ENCODE measurements at regions not wholly inside any gene's neighbourhood (a gene's known extent, or its start where the extent isn't known, plus 50 kb on each side); places are given as distances from the start of the nearest gene placed in this dataset.

DNA sequence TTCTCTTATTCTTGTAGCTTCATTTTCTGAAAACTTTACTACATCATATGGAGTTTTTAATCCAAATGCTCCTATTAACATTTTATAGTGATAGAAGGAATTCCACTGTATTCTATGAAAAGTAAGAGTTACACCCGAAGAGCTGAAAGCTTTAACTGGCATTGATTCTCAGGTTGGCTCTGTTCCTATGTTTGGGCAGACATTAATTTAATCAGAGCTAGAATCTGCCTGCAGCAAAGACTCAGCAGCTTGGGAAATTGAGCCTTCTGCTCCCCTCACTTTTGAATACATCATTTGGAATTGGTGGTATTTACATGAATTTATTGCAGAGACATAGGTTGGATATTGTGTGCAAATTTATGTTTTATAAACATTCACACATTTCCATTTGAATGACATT, 1494.7 kb downstream of the CDH8 start:
- no peaks in the 10 kb centered on the region for H3K36me3 ChIP-seq (ENCODE audit: control insufficient read depth in 2 of 2, insufficient read depth in 2 of 2, low read length in 2 of 2)
- H3K9me3 ChIP-seq (ENCODE audit: control insufficient read depth in 2 of 2, low read length in 2 of 2), result peaks cover 0 to 3% of the 10 kb centered on the region in 2 donors
- H3K27ac ChIP-seq (ENCODE audit: low read length), result no peak overlapping the region
- no peaks in the 10 kb centered on the region for H3K27me3 ChIP-seq (ENCODE audit: control insufficient read depth in 1 of 2, insufficient read depth in 2 of 2, low read length in 2 of 2)
- H3K9ac ChIP-seq (ENCODE audit: low read length in 2 of 2), result no peak overlapping the region
- no peaks in the 10 kb centered on the region for H3K4me1 ChIP-seq (ENCODE audit: control insufficient read depth, insufficient read depth, low read length)
- H3K4me3 ChIP-seq (ENCODE audit: low read length in 2 of 2), result no peak overlapping the region

- Histone ChIP-seq H3K4me3 (ENCODE audit: low read length in 2 of 2) (no peak overlapping the region), H3K9me3 (ENCODE audit: control insufficient read depth in 2 of 2, low read length in 2 of 2) (no peaks in the 10 kb centered on the region), H3K36me3 (ENCODE audit: control insufficient read depth in 2 of 2, insufficient read depth in 2 of 2, low read length in 2 of 2) (no peaks in the 10 kb centered on the region), H3K9ac (ENCODE audit: low read length in 2 of 2) (no peak overlapping the region), H3K4me1 (ENCODE audit: control insufficient read depth, insufficient read depth, low read length) (no peaks in the 10 kb centered on the region), H3K27ac (ENCODE audit: low read length) (no peak overlapping the region), H3K27me3 (ENCODE audit: control insufficient read depth in 1 of 2, insufficient read depth in 2 of 2, low read length in 2 of 2) (no peaks in the 10 kb centered on the region)
These were observed 1525.3 kb downstream of the CDH8 start for GRCh38 chr16:60510941-60511340.

- no peaks in the 10 kb centered on the region for H3K4me1 ChIP-seq (ENCODE audit: control insufficient read depth, insufficient read depth, low read length)
- no peak overlapping the region for H3K9ac ChIP-seq (ENCODE audit: low read length in 2 of 2)
- H3K27ac ChIP-seq (ENCODE audit: low read length), result no peak overlapping the region
- no peaks in the 10 kb centered on the region for H3K27me3 ChIP-seq (ENCODE audit: control insufficient read depth in 1 of 2, insufficient read depth in 2 of 2, low read length in 2 of 2)
- H3K36me3 ChIP-seq (ENCODE audit: control insufficient read depth in 2 of 2, insufficient read depth in 2 of 2, low read length in 2 of 2), result no peaks in the 10 kb centered on the region
- no peaks in the 10 kb centered on the region for H3K9me3 ChIP-seq (ENCODE audit: control insufficient read depth in 2 of 2, low read length in 2 of 2)
- H3K4me3 ChIP-seq (ENCODE audit: low read length in 2 of 2), result no peak overlapping the region
These were observed 1526.0 kb downstream of the CDH8 start for GRCh38 chr16:60510208-60510607.

GRCh38 chr16:60491273-60491672, 1545.0 kb downstream of the CDH8 start:
- H3K36me3 ChIP-seq (ENCODE audit: control insufficient read depth in 2 of 2, insufficient read depth in 2 of 2, low read length in 2 of 2), result no peaks in the 10 kb centered on the region
- no peaks in the 10 kb centered on the region for H3K9me3 ChIP-seq (ENCODE audit: control insufficient read depth in 2 of 2, low read length in 2 of 2)
- H3K27me3 ChIP-seq (ENCODE audit: control insufficient read depth in 1 of 2, insufficient read depth in 2 of 2, low read length in 2 of 2), result no peaks in the 10 kb centered on the region
- no peak overlapping the region for H3K9ac ChIP-seq (ENCODE audit: low read length in 2 of 2)
- H3K4me1 ChIP-seq (ENCODE audit: control insufficient read depth, insufficient read depth, low read length), result no peaks in the 10 kb centered on the region
- no peak overlapping the region for H3K27ac ChIP-seq (ENCODE audit: low read length)
- H3K4me3 ChIP-seq (ENCODE audit: low read length in 2 of 2), result no peak overlapping the region

- no peak overlapping the region for H3K27ac ChIP-seq (ENCODE audit: low read length)
- H3K4me1 ChIP-seq (ENCODE audit: control insufficient read depth, insufficient read depth, low read length), result no peaks in the 10 kb centered on the region
- no peak overlapping the region for H3K9ac ChIP-seq (ENCODE audit: low read length in 2 of 2)
- H3K36me3 ChIP-seq (ENCODE audit: control insufficient read depth in 2 of 2, insufficient read depth in 2 of 2, low read length in 2 of 2), result no peaks in the 10 kb centered on the region
- no peaks in the 10 kb centered on the region for H3K9me3 ChIP-seq (ENCODE audit: control insufficient read depth in 2 of 2, low read length in 2 of 2)
- H3K27me3 ChIP-seq (ENCODE audit: control insufficient read depth in 1 of 2, insufficient read depth in 2 of 2, low read length in 2 of 2), result no peaks in the 10 kb centered on the region
- H3K4me3 ChIP-seq (ENCODE audit: low read length in 2 of 2), result no peak overlapping the region
These were observed 1550.3 kb downstream of the CDH8 start for GRCh38 chr16:60485872-60486489.

GRCh38 chr16:60484901-60485300, 1551.3 kb downstream of the CDH8 start:
- Histone ChIP-seq H3K9ac (ENCODE audit: low read length in 2 of 2) (no peak overlapping the region), H3K4me1 (ENCODE audit: control insufficient read depth, insufficient read depth, low read length) (no peaks in the 10 kb centered on the region), H3K36me3 (ENCODE audit: control insufficient read depth in 2 of 2, insufficient read depth in 2 of 2, low read length in 2 of 2) (no peaks in the 10 kb centered on the region), H3K27me3 (ENCODE audit: control insufficient read depth in 1 of 2, insufficient read depth in 2 of 2, low read length in 2 of 2) (no peaks in the 10 kb centered on the region), H3K9me3 (ENCODE audit: control insufficient read depth in 2 of 2, low read length in 2 of 2) (no peaks in the 10 kb centered on the region), H3K27ac (ENCODE audit: low read length) (no peak overlapping the region), H3K4me3 (ENCODE audit: low read length in 2 of 2) (no peak overlapping the region)

DNA sequence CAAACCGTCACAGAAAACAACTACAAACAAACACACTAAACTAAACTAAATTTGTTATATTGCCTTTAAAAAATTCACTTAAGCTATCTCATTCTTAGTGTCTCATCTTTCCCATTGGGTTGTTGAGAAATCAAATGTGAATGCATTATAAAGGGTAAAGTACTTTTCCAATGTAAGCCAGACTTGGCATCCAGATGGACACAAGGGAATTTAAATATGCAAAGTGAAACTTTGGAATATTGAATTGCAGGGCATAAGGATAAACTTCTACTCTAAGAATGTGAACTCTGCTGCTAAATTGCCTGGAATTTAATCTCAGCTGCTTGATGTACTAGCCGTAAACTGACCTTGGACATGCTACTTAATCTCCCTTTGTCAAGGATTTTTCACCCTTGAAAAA, 1554.6 kb downstream of the CDH8 start:
- Histone ChIP-seq H3K4me1 (ENCODE audit: control insufficient read depth, insufficient read depth, low read length) (no peaks in the 10 kb centered on the region), H3K9ac (ENCODE audit: low read length in 2 of 2) (no peak overlapping the region), H3K27ac (ENCODE audit: low read length) (no peak overlapping the region), H3K4me3 (ENCODE audit: low read length in 2 of 2) (no peak overlapping the region), H3K27me3 (ENCODE audit: control insufficient read depth in 1 of 2, insufficient read depth in 2 of 2, low read length in 2 of 2) (no peaks in the 10 kb centered on the region), H3K36me3 (ENCODE audit: control insufficient read depth in 2 of 2, insufficient read depth in 2 of 2, low read length in 2 of 2) (no peaks in the 10 kb centered on the region), H3K9me3 (ENCODE audit: control insufficient read depth in 2 of 2, low read length in 2 of 2) (no peaks in the 10 kb centered on the region)

DNA sequence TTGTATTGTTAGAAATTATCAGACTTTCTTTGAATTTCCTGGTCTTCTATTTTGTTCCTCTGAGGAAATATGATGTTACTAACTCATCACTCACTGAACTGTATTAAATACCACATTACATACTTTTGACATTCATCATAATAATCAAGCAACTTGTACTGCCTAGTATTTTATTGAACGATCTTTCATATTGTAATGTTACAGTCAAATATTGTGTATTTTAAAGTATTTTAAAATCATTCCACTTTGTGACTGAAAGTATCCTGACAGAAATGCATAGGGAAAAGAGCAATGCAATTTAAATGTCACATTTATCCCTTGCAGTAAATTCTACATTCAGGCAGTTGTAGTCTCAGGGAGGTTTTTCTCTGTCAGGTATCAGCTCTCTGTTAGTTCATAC, 1557.4 kb downstream of the CDH8 start:
- H3K4me1 ChIP-seq (ENCODE audit: control insufficient read depth, insufficient read depth, low read length), result no peaks in the 10 kb centered on the region
- no peak overlapping the region for H3K9ac ChIP-seq (ENCODE audit: low read length in 2 of 2)
- H3K4me3 ChIP-seq (ENCODE audit: low read length in 2 of 2), result no peak overlapping the region
- no peaks in the 10 kb centered on the region for H3K27me3 ChIP-seq (ENCODE audit: control insufficient read depth in 1 of 2, insufficient read depth in 2 of 2, low read length in 2 of 2)
- H3K36me3 ChIP-seq (ENCODE audit: control insufficient read depth in 2 of 2, insufficient read depth in 2 of 2, low read length in 2 of 2), result no peaks in the 10 kb centered on the region
- H3K27ac ChIP-seq (ENCODE audit: low read length), result no peak overlapping the region
- no peaks in the 10 kb centered on the region for H3K9me3 ChIP-seq (ENCODE audit: control insufficient read depth in 2 of 2, low read length in 2 of 2)

DNA sequence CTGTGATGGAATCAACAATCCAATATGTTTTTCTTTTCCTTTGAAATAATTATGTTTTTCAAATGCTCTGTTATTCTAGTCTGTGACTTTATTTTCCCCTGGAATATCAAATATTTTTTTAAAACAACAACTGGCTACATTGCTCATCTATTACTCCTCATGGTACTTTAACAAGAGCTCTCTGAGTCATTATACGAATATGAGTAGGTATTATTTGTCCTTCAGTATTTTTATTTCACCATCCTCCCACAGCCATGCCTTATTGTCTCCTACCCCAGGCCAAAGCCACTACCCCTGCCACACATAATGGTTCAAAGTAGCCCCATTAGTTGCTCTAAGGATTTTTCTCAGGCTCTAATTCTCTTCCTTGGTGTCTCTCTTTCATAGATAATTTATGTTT, 1572.3 kb downstream of the CDH8 start:
- H3K4me1 ChIP-seq (ENCODE audit: control insufficient read depth, insufficient read depth, low read length), result no peaks in the 10 kb centered on the region
- H3K27ac ChIP-seq (ENCODE audit: low read length), result no peak overlapping the region
- H3K36me3 ChIP-seq (ENCODE audit: control insufficient read depth in 2 of 2, insufficient read depth in 2 of 2, low read length in 2 of 2), result no peaks in the 10 kb centered on the region
- peaks cover 0 to 5% of the 10 kb centered on the region in 2 donors for H3K9me3 ChIP-seq (ENCODE audit: control insufficient read depth in 2 of 2, low read length in 2 of 2)
- no peak overlapping the region for H3K4me3 ChIP-seq (ENCODE audit: low read length in 2 of 2)
- H3K27me3 ChIP-seq (ENCODE audit: control insufficient read depth in 1 of 2, insufficient read depth in 2 of 2, low read length in 2 of 2), result no peaks in the 10 kb centered on the region
- H3K9ac ChIP-seq (ENCODE audit: low read length in 2 of 2), result no peak overlapping the region

DNA sequence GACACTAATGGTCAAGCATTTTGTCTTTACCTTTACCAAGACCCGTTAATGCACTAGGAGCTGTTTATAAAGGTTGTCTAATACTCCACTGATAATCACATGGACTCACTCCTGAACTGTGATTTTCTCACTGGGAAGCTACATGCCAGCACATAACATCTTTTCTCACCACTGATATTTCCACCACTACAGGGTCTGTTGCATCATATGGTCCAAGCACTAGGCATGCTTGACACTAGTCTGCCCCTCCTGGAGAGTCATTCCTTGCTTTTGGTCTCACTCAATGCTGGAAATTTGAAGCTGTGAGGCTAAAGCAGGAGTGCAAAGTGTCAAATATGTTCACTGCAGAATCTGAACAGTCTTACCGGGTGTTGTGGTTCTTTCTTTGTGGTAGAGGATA, 1576.8 kb downstream of the CDH8 start:
- H3K27me3 ChIP-seq (ENCODE audit: control insufficient read depth in 1 of 2, insufficient read depth in 2 of 2, low read length in 2 of 2), result no peaks in the 10 kb centered on the region
- no peak overlapping the region for H3K4me3 ChIP-seq (ENCODE audit: low read length in 2 of 2)
- H3K36me3 ChIP-seq (ENCODE audit: control insufficient read depth in 2 of 2, insufficient read depth in 2 of 2, low read length in 2 of 2), result no peaks in the 10 kb centered on the region
- no peak overlapping the region for H3K27ac ChIP-seq (ENCODE audit: low read length)
- peaks cover 0 to 5% of the 10 kb centered on the region in 2 donors for H3K9me3 ChIP-seq (ENCODE audit: control insufficient read depth in 2 of 2, low read length in 2 of 2)
- H3K9ac ChIP-seq (ENCODE audit: low read length in 2 of 2), result no peak overlapping the region
- H3K4me1 ChIP-seq (ENCODE audit: control insufficient read depth, insufficient read depth, low read length), result no peaks in the 10 kb centered on the region

DNA sequence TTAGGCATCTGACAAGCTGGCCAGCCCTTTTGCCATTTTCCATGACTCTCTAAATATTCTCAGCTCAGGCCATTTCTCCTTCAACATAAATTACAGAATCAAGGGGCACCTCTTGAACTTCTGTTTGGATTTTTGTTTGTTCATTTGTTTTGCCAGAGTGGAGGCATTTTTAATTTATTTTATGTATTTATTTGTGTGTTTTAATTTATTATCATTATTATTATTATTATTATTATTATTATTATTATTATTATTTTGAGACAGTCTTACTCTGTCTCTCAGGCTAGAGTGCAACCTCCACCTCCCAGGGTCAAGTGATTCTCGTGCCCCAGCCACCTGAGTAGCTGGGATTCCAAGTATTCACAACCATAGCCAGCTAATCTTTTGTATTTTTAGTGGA, 1578.0 kb downstream of the CDH8 start:
- H3K4me3 ChIP-seq (ENCODE audit: low read length in 2 of 2), result no peak overlapping the region
- no peaks in the 10 kb centered on the region for H3K27me3 ChIP-seq (ENCODE audit: control insufficient read depth in 1 of 2, insufficient read depth in 2 of 2, low read length in 2 of 2)
- peaks cover 0 to 5% of the 10 kb centered on the region in 2 donors for H3K9me3 ChIP-seq (ENCODE audit: control insufficient read depth in 2 of 2, low read length in 2 of 2)
- no peaks in the 10 kb centered on the region for H3K4me1 ChIP-seq (ENCODE audit: control insufficient read depth, insufficient read depth, low read length)
- H3K9ac ChIP-seq (ENCODE audit: low read length in 2 of 2), result no peak overlapping the region
- H3K27ac ChIP-seq (ENCODE audit: low read length), result no peak overlapping the region
- no peaks in the 10 kb centered on the region for H3K36me3 ChIP-seq (ENCODE audit: control insufficient read depth in 2 of 2, insufficient read depth in 2 of 2, low read length in 2 of 2)
